ENCODE measurements at regions not wholly inside any gene's neighbourhood (a gene's known extent, or its start where the extent isn't known, plus 50 kb on each side); places are given as distances from the start of the nearest gene placed in this dataset.

DNA sequence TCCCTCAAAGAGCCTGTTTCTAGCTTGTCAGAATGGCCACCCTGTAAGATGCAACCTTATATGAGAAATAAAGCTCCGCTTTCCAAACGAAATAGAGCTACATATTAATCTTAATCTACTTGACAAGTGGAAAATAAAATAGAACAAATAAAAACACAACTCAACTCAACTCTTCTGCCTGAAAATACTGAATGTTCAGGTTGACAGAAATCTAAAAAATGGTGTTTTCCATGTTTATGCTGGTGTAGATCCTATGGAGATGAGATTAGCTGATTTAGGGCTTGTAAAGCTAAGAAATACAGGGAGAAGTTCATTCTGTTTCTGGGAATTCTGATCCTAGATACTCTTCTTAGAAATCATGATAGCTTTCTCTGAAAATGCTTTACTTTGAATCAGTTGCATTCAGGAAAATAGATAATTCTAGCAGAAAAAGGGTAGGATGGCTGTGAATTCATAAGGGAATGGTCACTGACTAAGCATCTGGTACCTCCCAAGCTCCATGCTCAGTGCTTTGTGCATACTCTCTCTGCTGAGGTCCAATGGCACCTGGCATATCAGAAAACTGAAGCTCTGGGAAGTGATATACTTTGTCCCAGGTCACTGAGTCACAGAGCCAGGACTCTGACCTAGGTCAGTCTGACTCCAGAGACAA lies 89.2 kb upstream of the EXOC1L start:
- H3K4me2 ChIP-seq (ENCODE audit: low read length) = no peak overlapping the region
- TF ChIP-seq EZH2 (IDR thresholded peaks at IDR 0.05; ENCODE audit: insufficient read depth, low read length) = no peak
- TF ChIP-seq, protein P1, sequence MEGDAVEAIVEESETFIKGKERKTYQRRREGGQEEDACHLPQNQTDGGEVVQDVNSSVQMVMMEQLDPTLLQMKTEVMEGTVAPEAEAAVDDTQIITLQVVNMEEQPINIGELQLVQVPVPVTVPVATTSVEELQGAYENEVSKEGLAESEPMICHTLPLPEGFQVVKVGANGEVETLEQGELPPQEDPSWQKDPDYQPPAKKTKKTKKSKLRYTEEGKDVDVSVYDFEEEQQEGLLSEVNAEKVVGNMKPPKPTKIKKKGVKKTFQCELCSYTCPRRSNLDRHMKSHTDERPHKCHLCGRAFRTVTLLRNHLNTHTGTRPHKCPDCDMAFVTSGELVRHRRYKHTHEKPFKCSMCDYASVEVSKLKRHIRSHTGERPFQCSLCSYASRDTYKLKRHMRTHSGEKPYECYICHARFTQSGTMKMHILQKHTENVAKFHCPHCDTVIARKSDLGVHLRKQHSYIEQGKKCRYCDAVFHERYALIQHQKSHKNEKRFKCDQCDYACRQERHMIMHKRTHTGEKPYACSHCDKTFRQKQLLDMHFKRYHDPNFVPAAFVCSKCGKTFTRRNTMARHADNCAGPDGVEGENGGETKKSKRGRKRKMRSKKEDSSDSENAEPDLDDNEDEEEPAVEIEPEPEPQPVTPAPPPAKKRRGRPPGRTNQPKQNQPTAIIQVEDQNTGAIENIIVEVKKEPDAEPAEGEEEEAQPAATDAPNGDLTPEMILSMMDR (IDR thresholded peaks at IDR 0.05; ENCODE audit: insufficient read depth, low read depth, low read length) = no peak
- Mint-ChIP-seq H3K4me3 (ENCODE audit: unreplicated experiment) (no peak overlapping the region), H3K27ac (ENCODE audit: unreplicated experiment) (no peak overlapping the region), H3K36me3 (ENCODE audit: low read depth, unreplicated experiment) (no peaks in the 10 kb centered on the region), H3K4me1 (ENCODE audit: low read depth, unreplicated experiment) (no peaks in the 10 kb centered on the region), H3K9me3 (ENCODE audit: unreplicated experiment) (no peaks in the 10 kb centered on the region), H3K27me3 (ENCODE audit: low read depth, unreplicated experiment) (no peaks in the 10 kb centered on the region)
- no peak overlapping the region for H3K9ac ChIP-seq (ENCODE audit: low read length)
- no peak for DNase-seq (ENCODE audit: low read depth)
- H4K20me1 ChIP-seq (ENCODE audit: insufficient read depth, low read length) = no peaks in the 10 kb centered on the region
- H3K27ac ChIP-seq (ENCODE audit: low read depth, low read length) = no peak overlapping the region
- H3K9me3 ChIP-seq (ENCODE audit: insufficient read depth, low read depth, low read length) = no peaks in the 10 kb centered on the region
- no peak overlapping the region for H2AFZ ChIP-seq (ENCODE audit: low read depth, low read length)
- H3K36me3 ChIP-seq (ENCODE audit: insufficient read depth, low read length) = no peaks in the 10 kb centered on the region
- no peak overlapping the region for H3K4me3 ChIP-seq (ENCODE audit: insufficient read depth, low read depth, low read length)
- peaks cover 5% of the 10 kb centered on the region for H3K27me3 ChIP-seq (ENCODE audit: insufficient read depth, low read length)
- H3K79me2 ChIP-seq (ENCODE audit: insufficient read depth, low read length) = no peaks in the 10 kb centered on the region
- no peaks in the 10 kb centered on the region for H3K4me1 ChIP-seq (ENCODE audit: insufficient read depth, low read length)
- FAIRE-seq = no peak

DNA sequence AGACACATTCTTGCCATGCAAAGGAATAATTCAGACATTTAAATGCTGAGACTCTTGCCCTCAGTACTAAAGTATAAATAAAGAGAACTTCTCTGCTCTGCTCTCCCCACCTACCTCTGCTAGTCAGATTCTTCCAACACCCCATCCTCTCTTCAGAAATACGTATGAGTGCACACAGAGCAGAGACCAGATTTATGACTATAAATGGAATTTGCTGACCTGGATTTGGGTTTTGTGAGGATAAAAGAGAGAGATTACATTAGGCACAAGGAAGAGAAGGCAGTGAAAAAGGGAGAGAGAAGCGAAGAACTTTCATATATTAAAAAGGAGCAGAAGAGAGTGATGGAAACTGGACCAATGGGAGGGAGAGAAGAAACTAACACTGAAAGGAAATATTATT lies 87.6 kb upstream of the EXOC1L start:
- no peaks in the 10 kb centered on the region for H3K36me3 ChIP-seq (ENCODE audit: insufficient read depth, low read length)
- no peak overlapping the region for H3K4me3 ChIP-seq (ENCODE audit: insufficient read depth, low read depth, low read length)
- H3K4me1 ChIP-seq (ENCODE audit: insufficient read depth, low read length) = no peaks in the 10 kb centered on the region
- DNase-seq (ENCODE audit: low read depth) (no peak), FAIRE-seq (no peak)
- H3K4me1 Mint-ChIP-seq (ENCODE audit: low read depth, unreplicated experiment) = no peaks in the 10 kb centered on the region
- H3K36me3 Mint-ChIP-seq (ENCODE audit: low read depth, unreplicated experiment) = no peaks in the 10 kb centered on the region
- no peak overlapping the region for H3K4me2 ChIP-seq (ENCODE audit: low read length)
- no peak overlapping the region for H3K4me3 Mint-ChIP-seq (ENCODE audit: unreplicated experiment)
- no peaks in the 10 kb centered on the region for H4K20me1 ChIP-seq (ENCODE audit: insufficient read depth, low read length)
- no peaks in the 10 kb centered on the region for H3K27me3 Mint-ChIP-seq (ENCODE audit: low read depth, unreplicated experiment)
- H3K27ac ChIP-seq (ENCODE audit: low read depth, low read length) = no peak overlapping the region
- H2AFZ ChIP-seq (ENCODE audit: low read depth, low read length) = no peak overlapping the region
- no peak overlapping the region for H3K9ac ChIP-seq (ENCODE audit: low read length)
- H3K27ac Mint-ChIP-seq (ENCODE audit: unreplicated experiment) = no peak overlapping the region
- no peaks in the 10 kb centered on the region for H3K9me3 ChIP-seq (ENCODE audit: insufficient read depth, low read depth, low read length)
- H3K9me3 Mint-ChIP-seq (ENCODE audit: unreplicated experiment) = no peaks in the 10 kb centered on the region
- H3K79me2 ChIP-seq (ENCODE audit: insufficient read depth, low read length) = no peaks in the 10 kb centered on the region
- no peak for TF ChIP-seq EZH2 (IDR thresholded peaks at IDR 0.05; ENCODE audit: insufficient read depth, low read length)
- TF ChIP-seq, protein P1 (IDR thresholded peaks at IDR 0.05; ENCODE audit: insufficient read depth, low read depth, low read length) = no peak
- peaks cover 5% of the 10 kb centered on the region for H3K27me3 ChIP-seq (ENCODE audit: insufficient read depth, low read length)

DNA sequence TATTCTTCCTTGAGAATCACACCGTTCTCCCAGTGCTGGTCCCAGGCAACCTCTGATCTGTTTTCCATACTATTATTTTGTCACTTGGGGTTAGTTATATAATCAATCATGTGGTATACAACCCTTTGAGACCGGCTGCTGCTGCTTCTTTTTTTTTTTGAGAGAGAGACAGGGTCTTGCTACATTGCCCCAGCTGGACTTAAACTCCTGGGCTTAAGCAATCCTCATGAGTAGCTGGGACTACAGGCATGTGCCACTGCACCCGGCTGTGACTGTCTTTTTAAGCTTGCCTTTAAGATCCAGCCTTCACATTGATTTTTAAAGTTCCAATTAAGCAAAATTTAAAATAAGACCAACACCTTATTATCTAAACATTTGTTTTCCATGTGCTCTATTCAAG lies 86.7 kb upstream of the EXOC1L start:
- no peaks in the 10 kb centered on the region for H3K9me3 Mint-ChIP-seq (ENCODE audit: unreplicated experiment)
- H3K4me3 ChIP-seq (ENCODE audit: insufficient read depth, low read depth, low read length) = no peak overlapping the region
- H3K79me2 ChIP-seq (ENCODE audit: insufficient read depth, low read length) = no peaks in the 10 kb centered on the region
- no peak for FAIRE-seq
- H3K4me1 ChIP-seq (ENCODE audit: insufficient read depth, low read length) = no peaks in the 10 kb centered on the region
- H3K36me3 ChIP-seq (ENCODE audit: insufficient read depth, low read length) = no peaks in the 10 kb centered on the region
- no peaks in the 10 kb centered on the region for H3K36me3 Mint-ChIP-seq (ENCODE audit: low read depth, unreplicated experiment)
- DNase-seq (ENCODE audit: low read depth) = no peak
- TF ChIP-seq, protein P1 (IDR thresholded peaks at IDR 0.05; ENCODE audit: insufficient read depth, low read depth, low read length) = no peak
- no peak for TF ChIP-seq EZH2 (IDR thresholded peaks at IDR 0.05; ENCODE audit: insufficient read depth, low read length)
- H3K27ac ChIP-seq (ENCODE audit: low read depth, low read length) = no peak overlapping the region
- no peak overlapping the region for H2AFZ ChIP-seq (ENCODE audit: low read depth, low read length)
- no peak overlapping the region for H3K4me2 ChIP-seq (ENCODE audit: low read length)
- H4K20me1 ChIP-seq (ENCODE audit: insufficient read depth, low read length) = no peaks in the 10 kb centered on the region
- peaks cover 7% of the 10 kb centered on the region for H3K27me3 ChIP-seq (ENCODE audit: insufficient read depth, low read length)
- no peak overlapping the region for H3K4me3 Mint-ChIP-seq (ENCODE audit: unreplicated experiment)
- no peaks in the 10 kb centered on the region for H3K9me3 ChIP-seq (ENCODE audit: insufficient read depth, low read depth, low read length)
- no peak overlapping the region for H3K9ac ChIP-seq (ENCODE audit: low read length)
- no peaks in the 10 kb centered on the region for H3K4me1 Mint-ChIP-seq (ENCODE audit: low read depth, unreplicated experiment)
- no peaks in the 10 kb centered on the region for H3K27me3 Mint-ChIP-seq (ENCODE audit: low read depth, unreplicated experiment)
- no peak overlapping the region for H3K27ac Mint-ChIP-seq (ENCODE audit: unreplicated experiment)
